ENCODE measurements at regions not wholly inside any gene's neighbourhood (a gene's known extent, or its start where the extent isn't known, plus 50 kb on each side); places are given as distances from the start of the nearest gene placed in this dataset.

GRCh38 chr15:88995449-88995848 is 82.3 kb upstream of the MFGE8 start:
- TF ChIP-seq, protein P1, sequence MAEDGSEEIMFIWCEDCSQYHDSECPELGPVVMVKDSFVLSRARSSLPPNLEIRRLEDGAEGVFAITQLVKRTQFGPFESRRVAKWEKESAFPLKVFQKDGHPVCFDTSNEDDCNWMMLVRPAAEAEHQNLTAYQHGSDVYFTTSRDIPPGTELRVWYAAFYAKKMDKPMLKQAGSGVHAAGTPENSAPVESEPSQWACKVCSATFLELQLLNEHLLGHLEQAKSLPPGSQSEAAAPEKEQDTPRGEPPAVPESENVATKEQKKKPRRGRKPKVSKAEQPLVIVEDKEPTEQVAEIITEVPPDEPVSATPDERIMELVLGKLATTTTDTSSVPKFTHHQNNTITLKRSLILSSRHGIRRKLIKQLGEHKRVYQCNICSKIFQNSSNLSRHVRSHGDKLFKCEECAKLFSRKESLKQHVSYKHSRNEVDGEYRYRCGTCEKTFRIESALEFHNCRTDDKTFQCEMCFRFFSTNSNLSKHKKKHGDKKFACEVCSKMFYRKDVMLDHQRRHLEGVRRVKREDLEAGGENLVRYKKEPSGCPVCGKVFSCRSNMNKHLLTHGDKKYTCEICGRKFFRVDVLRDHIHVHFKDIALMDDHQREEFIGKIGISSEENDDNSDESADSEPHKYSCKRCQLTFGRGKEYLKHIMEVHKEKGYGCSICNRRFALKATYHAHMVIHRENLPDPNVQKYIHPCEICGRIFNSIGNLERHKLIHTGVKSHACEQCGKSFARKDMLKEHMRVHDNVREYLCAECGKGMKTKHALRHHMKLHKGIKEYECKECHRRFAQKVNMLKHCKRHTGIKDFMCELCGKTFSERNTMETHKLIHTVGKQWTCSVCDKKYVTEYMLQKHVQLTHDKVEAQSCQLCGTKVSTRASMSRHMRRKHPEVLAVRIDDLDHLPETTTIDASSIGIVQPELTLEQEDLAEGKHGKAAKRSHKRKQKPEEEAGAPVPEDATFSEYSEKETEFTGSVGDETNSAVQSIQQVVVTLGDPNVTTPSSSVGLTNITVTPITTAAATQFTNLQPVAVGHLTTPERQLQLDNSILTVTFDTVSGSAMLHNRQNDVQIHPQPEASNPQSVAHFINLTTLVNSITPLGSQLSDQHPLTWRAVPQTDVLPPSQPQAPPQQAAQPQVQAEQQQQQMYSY (CRISPR knock-in tag; IDR thresholded peaks at IDR 0.05) = peak; percentile 94
- TF ChIP-seq SRF (IDR thresholded peaks at IDR 0.05; ENCODE audit: low read depth, low read length) = no peak
- CTCF ChIA-PET (ENCODE audit: low intra/inter-chr PET ratio, low total read pairs) = no interaction called here
- Histone ChIP-seq H2AFZ (ENCODE audit: low read length) (no peak overlapping the region), H3K9me3 (ENCODE audit: low read length) (no peaks in the 10 kb centered on the region), H3K27me3 (ENCODE audit: control insufficient read depth in 1 of 2, insufficient read depth in 2 of 2, low read length in 2 of 2) (no peaks in the 10 kb centered on the region), H4K20me1 (ENCODE audit: insufficient read depth, low read length) (no peaks in the 10 kb centered on the region), H3K4me3 (replicated peaks in 1 of 3; ENCODE audit: insufficient read depth in 1 of 3, low read depth in 2 of 3, low read length in 3 of 3) (no peak overlapping the region), H3K36me3 (replicated peaks in 1 of 2; ENCODE audit: control insufficient read depth in 1 of 2, insufficient read depth in 2 of 2, low read length in 2 of 2) (no peaks in the 10 kb centered on the region), H3K79me2 (ENCODE audit: insufficient read depth, low read length) (no peaks in the 10 kb centered on the region), H3K4me1 (ENCODE audit: insufficient read depth, low read length) (no peaks in the 10 kb centered on the region), H3K4me2 (ENCODE audit: low read depth, low read length) (0 out of 2 replicates have a peak overlapping the region, but pooled peaks have one; percentile 7), H3K9ac (ENCODE audit: insufficient read depth, low read depth, low read length) (no peak overlapping the region), H3K27ac (ENCODE audit: extremely low read length, insufficient read depth, low read length) (no peak overlapping the region)
- FAIRE-seq = peak; percentile 26
- ATAC-seq = no peak
- POLR2A ChIA-PET = no interaction called here
- no TSS peak for BruUV-seq (replicated peaks)
- no peak for DNase-seq (ENCODE audit: low spot score)
- intact Hi-C loops (cut with micrococcal nuclease; ENCODE audit: unreplicated experiment) = no loop called here
- 7% methylated on average over 2 of the region's 3 CpGs for WGBS (ENCODE audit: low lambda C conversion rate)
- in situ Hi-C loops (cut with HindIII; ENCODE audit: extremely low pct_ligation_motif_present, low pct_unique_long_range_greater_than_20kb) = no loop called here

DNA sequence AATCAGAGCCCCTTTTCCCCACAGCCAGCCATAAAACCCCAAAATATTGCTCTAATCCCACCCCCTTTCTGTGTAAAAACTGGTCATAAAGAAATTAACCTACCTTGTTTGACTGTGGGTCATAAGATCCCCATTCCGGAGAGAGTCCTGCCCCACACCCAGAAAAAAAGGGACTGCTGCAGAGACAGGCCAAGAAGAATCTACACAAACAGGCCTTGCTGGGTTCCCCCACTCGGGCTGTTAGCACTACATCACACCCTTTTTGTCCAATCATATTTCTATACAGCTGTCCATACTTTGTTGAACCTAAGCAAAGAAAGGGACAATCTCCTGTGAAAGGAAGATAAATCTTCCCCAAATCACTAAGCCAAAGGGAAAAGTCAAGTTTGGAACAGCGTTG is 84.4 kb upstream of the MFGE8 start:
- H3K9ac ChIP-seq (ENCODE audit: insufficient read depth, low read depth, low read length) = no peak overlapping the region
- H3K79me2 ChIP-seq (ENCODE audit: insufficient read depth, low read length) = no peaks in the 10 kb centered on the region
- BruUV-seq (replicated peaks) = no TSS peak
- no peaks in the 10 kb centered on the region for H3K27me3 ChIP-seq (ENCODE audit: control insufficient read depth in 1 of 2, insufficient read depth in 2 of 2, low read length in 2 of 2)
- no peak for FAIRE-seq
- H3K27ac ChIP-seq (ENCODE audit: extremely low read length, insufficient read depth, low read length) = no peak overlapping the region
- intact Hi-C loops (cut with micrococcal nuclease; ENCODE audit: unreplicated experiment) = no loop called here
- in situ Hi-C loops (cut with HindIII; ENCODE audit: extremely low pct_ligation_motif_present, low pct_unique_long_range_greater_than_20kb) = no loop called here
- H3K4me1 ChIP-seq (ENCODE audit: insufficient read depth, low read length) = peaks cover 5% of the 10 kb centered on the region
- H3K4me2 ChIP-seq (ENCODE audit: low read depth, low read length) = no peak overlapping the region
- H4K20me1 ChIP-seq (ENCODE audit: insufficient read depth, low read length) = no peaks in the 10 kb centered on the region
- DNase-seq (ENCODE audit: low spot score) = no peak
- H3K4me3 ChIP-seq (replicated peaks in 1 of 3; ENCODE audit: insufficient read depth in 1 of 3, low read depth in 2 of 3, low read length in 3 of 3) = no peak overlapping the region
- ChIA-PET POLR2A (no interaction called here), CTCF (ENCODE audit: low intra/inter-chr PET ratio, low total read pairs) (no interaction called here)
- H3K36me3 ChIP-seq (replicated peaks in 1 of 2; ENCODE audit: control insufficient read depth in 1 of 2, insufficient read depth in 2 of 2, low read length in 2 of 2) = no peaks in the 10 kb centered on the region
- no peak overlapping the region for H2AFZ ChIP-seq (ENCODE audit: low read length)
- ATAC-seq = no peak
- 19% methylated on average over 3 of the region's 3 CpGs for WGBS (ENCODE audit: low lambda C conversion rate)
- H3K9me3 ChIP-seq (ENCODE audit: low read length) = no peaks in the 10 kb centered on the region
- TF ChIP-seq NFIC (IDR thresholded peaks at IDR 0.05; ENCODE audit: low read length) (no peak), ZNF530 (CRISPR knock-in tag; IDR thresholded peaks at IDR 0.05; ENCODE audit: low read depth) (no peak), ZC3H13 (CRISPR knock-in tag; IDR thresholded peaks at IDR 0.05) (no peak), MIER3 (CRISPR knock-in tag; IDR thresholded peaks at IDR 0.05; ENCODE audit: borderline replicate concordance) (no peak), ZNF441 (CRISPR knock-in tag; IDR thresholded peaks at IDR 0.05; ENCODE audit: borderline replicate concordance) (no peak), ATRX (CRISPR knock-in tag; IDR thresholded peaks at IDR 0.05; ENCODE audit: borderline replicate concordance) (no peak), FOXP1 (IDR thresholded peaks at IDR 0.05) (no peak), FOXP1 (CRISPR knock-in tag; IDR thresholded peaks at IDR 0.05) (no peak), ELF3 (CRISPR knock-in tag; IDR thresholded peaks at IDR 0.05) (no peak)
- TF ChIP-seq, protein P2, sequence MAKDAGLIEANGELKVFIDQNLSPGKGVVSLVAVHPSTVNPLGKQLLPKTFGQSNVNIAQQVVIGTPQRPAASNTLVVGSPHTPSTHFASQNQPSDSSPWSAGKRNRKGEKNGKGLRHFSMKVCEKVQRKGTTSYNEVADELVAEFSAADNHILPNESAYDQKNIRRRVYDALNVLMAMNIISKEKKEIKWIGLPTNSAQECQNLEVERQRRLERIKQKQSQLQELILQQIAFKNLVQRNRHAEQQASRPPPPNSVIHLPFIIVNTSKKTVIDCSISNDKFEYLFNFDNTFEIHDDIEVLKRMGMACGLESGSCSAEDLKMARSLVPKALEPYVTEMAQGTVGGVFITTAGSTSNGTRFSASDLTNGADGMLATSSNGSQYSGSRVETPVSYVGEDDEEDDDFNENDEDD (CRISPR knock-in tag; IDR thresholded peaks at IDR 0.05; ENCODE audit: borderline replicate concordance) = no peak
- TF ChIP-seq, protein P3, sequence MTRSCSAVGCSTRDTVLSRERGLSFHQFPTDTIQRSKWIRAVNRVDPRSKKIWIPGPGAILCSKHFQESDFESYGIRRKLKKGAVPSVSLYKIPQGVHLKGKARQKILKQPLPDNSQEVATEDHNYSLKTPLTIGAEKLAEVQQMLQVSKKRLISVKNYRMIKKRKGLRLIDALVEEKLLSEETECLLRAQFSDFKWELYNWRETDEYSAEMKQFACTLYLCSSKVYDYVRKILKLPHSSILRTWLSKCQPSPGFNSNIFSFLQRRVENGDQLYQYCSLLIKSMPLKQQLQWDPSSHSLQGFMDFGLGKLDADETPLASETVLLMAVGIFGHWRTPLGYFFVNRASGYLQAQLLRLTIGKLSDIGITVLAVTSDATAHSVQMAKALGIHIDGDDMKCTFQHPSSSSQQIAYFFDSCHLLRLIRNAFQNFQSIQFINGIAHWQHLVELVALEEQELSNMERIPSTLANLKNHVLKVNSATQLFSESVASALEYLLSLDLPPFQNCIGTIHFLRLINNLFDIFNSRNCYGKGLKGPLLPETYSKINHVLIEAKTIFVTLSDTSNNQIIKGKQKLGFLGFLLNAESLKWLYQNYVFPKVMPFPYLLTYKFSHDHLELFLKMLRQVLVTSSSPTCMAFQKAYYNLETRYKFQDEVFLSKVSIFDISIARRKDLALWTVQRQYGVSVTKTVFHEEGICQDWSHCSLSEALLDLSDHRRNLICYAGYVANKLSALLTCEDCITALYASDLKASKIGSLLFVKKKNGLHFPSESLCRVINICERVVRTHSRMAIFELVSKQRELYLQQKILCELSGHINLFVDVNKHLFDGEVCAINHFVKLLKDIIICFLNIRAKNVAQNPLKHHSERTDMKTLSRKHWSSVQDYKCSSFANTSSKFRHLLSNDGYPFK (CRISPR knock-in tag; IDR thresholded peaks at IDR 0.05; ENCODE audit: borderline replicate concordance) = no peak
